ENCODE measurements at regions not wholly inside any gene's neighbourhood (a gene's known extent, or its start where the extent isn't known, plus 50 kb on each side); places are given as distances from the start of the nearest gene placed in this dataset.
"Not testable (repeated sequence)": the region's sequence is repeated elsewhere in the genome, so short reads cannot be mapped to it uniquely, and the experiment has no call there.

DNA sequence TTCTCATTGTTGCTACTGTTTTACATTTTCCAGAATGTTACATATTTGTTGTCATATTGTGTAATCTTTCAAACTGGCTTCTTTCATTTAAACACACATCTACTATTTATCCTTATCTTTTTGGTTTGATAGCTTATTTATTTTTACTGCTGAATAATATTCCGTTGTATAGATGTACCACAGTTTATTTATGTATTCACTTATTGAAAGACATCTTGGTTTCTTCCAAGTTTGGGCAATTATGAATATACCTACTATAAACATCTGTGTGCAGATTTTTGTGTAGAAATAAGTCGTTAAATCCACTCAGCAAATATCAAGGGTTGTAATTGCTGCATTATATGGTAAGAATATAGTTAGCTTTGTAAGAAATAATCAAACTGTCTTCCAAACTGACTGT, 669.2 kb downstream of the TNS3 start:
- Histone ChIP-seq H3K4me3 (no peak overlapping the region), H3K4me1 (replicated peaks in 1 of 2) (no peaks in the 10 kb centered on the region), H3K27ac (no peak overlapping the region)
- in situ Hi-C loops (cut with MboI; ENCODE audit: low pct_unique_long_range_greater_than_20kb in 2 of 9, low sequenced_read_pairs in 9 of 9, unreplicated experiment in 9 of 9) = no loop called here
- 0 to 93% (median 60%) methylated on average over 1 to 2 of the region's 2 CpGs; no CpG with 5 or more reads in 1 of the 10 experiments for WGBS, 10 experiments
- ATAC-seq (replicated peaks in 6 of 8) = no peak

GRCh38 chr7:46909601-46910051, 672.3 kb downstream of the TNS3 start:
- no peak overlapping the region for H3K27ac ChIP-seq
- 0 to 82% (median 61%) methylated on average over 1 to 7 of the region's 7 CpGs for WGBS, 10 experiments
- peak in 2 of 8 experiments; percentile 33 to 55 for ATAC-seq (replicated peaks in 6 of 8)
- H3K4me1 ChIP-seq (replicated peaks in 1 of 2) = no peaks in the 10 kb centered on the region
- in situ Hi-C loops (cut with MboI; ENCODE audit: low pct_unique_long_range_greater_than_20kb in 2 of 9, low sequenced_read_pairs in 9 of 9, unreplicated experiment in 9 of 9) = no loop called here
- H3K4me3 ChIP-seq = no peak overlapping the region

- 0 to 86% (median 33%) methylated on average over 1 of the region's 1 CpG; no CpG with 5 or more reads in 1 of the 10 experiments for WGBS, 10 experiments
- Histone ChIP-seq H3K4me1 (replicated peaks in 1 of 2) (no peaks in the 10 kb centered on the region), H3K4me3 (no peak overlapping the region), H3K27ac (no peak overlapping the region)
- ATAC-seq (replicated peaks in 6 of 8) = no peak
- in situ Hi-C loops (cut with MboI; ENCODE audit: low pct_unique_long_range_greater_than_20kb in 2 of 9, low sequenced_read_pairs in 9 of 9, unreplicated experiment in 9 of 9) = no loop called here
Observed at GRCh38 chr7:46908770-46909169, 673.1 kb downstream of the TNS3 start.

GRCh38 chr7:46904523-46904922, 677.4 kb downstream of the TNS3 start:
- H3K4me3 ChIP-seq; in situ Hi-C loops (cut with MboI; ENCODE audit: low pct_unique_long_range_greater_than_20kb in 2 of 9, low sequenced_read_pairs in 9 of 9, unreplicated experiment in 9 of 9); ATAC-seq (replicated peaks in 6 of 8); H3K4me1 ChIP-seq (replicated peaks in 1 of 2); H3K27ac ChIP-seq: not testable (repeated sequence)
- WGBS, 10 experiments = 43 to 100% (median 76%) methylated on average over 1 of the region's 1 CpG; no CpG with 5 or more reads in 4 of the 10 experiments

DNA sequence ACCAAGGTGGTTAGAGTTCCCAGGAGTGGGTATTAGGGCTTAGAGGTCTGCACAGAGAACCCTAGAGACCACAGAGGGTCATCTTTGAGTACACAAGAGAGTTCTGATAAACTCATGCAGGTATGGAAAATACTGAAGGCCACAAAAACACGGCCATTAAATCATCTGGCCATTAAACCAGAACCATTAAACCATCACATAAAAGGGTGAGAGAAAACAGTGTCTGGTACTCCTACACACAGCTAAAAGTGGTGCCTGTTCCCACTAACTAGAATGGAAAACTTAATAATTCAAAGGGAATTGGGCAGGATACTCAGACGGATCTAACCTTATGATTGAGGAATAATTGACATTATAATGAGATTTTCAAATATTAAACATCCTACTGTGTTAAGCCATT, 679.4 kb downstream of the TNS3 start:
- ATAC-seq (replicated peaks in 6 of 8) = no peak
- WGBS, 10 experiments = 33 to 100% (median 91%) methylated on average over 1 to 2 of the region's 2 CpGs; no CpG with 5 or more reads in 6 of the 10 experiments
- in situ Hi-C loops (cut with MboI; ENCODE audit: low pct_unique_long_range_greater_than_20kb in 2 of 9, low sequenced_read_pairs in 9 of 9, unreplicated experiment in 9 of 9) = no loop called here
- H3K4me3 ChIP-seq = no peak overlapping the region
- H3K4me1 ChIP-seq (replicated peaks in 1 of 2) = no peaks in the 10 kb centered on the region
- no peak overlapping the region for H3K27ac ChIP-seq

DNA sequence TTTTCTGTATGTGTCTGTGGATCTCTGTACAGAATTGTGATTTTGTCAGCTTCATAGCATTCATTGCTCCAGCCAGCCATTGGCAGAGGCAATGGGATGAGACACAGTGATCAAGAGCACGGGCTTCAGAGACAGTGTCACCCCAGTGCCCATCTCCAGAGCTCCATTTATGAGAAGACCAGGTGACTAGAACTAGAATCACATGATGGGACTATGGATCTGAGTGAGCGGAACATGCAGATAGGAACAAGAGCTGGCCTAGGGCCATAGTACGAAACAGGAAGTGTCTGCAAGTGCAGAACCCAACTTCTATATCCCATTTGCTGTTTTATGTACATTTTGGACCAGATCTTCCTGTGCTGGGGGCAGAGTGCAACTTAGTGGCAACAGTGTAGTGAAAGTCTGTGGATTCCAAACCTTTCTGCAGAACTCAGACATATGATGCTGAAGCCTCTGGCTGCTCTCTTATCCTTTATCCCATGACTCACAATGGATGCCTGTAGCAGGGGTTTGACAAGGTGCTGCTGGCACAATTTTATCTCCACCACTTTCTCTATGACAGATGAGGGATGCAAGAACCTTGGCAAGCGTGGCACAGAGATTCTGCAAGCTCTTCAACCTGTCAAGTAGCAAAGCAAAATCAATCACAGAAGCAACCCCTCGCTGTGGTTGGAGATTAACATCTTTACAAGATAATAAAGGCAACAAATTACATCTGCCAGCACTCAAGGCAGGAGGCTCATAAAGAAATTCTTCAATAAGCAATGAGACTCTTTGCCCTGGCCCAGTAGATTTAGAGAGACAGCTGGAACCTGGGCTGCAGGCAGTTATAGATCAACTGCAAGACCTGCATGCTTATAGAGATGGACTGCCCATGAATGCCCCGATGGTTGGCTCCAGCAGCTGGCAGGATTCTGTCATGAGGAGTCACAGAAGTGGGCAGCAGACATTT, 681.3 kb downstream of the TNS3 start:
- no peak overlapping the region for H3K27ac ChIP-seq
- ATAC-seq (replicated peaks in 6 of 8) = peak in 5 of 8 experiments; percentile 26 to 89 (median 45)
- 11 to 100% (median 46%) methylated on average over 1 to 4 of the region's 6 CpGs; no CpG with 5 or more reads in 3 of the 10 experiments for WGBS, 10 experiments
- no peak overlapping the region for H3K4me3 ChIP-seq
- H3K4me1 ChIP-seq (replicated peaks in 1 of 2) = no peaks in the 10 kb centered on the region
- in situ Hi-C loops (cut with MboI; ENCODE audit: low pct_unique_long_range_greater_than_20kb in 2 of 9, low sequenced_read_pairs in 9 of 9, unreplicated experiment in 9 of 9) = no loop called here

- WGBS, 10 experiments = 20 to 92% (median 67%) methylated on average over 1 to 3 of the region's 4 CpGs; no CpG with 5 or more reads in 5 of the 10 experiments
- Histone ChIP-seq H3K27ac (no peak overlapping the region), H3K4me1 (replicated peaks in 1 of 2) (no peaks in the 10 kb centered on the region), H3K4me3 (no peak overlapping the region)
- no peak for ATAC-seq (replicated peaks in 6 of 8)
- in situ Hi-C loops (cut with MboI; ENCODE audit: low pct_unique_long_range_greater_than_20kb in 2 of 9, low sequenced_read_pairs in 9 of 9, unreplicated experiment in 9 of 9) = no loop called here
Observed at GRCh38 chr7:46897381-46897780, 684.5 kb downstream of the TNS3 start.

GRCh38 chr7:46886669-46887374, 695.1 kb downstream of the TNS3 start:
- ATAC-seq (replicated peaks in 6 of 8) = no peak
- H3K27ac ChIP-seq = no peak overlapping the region
- in situ Hi-C loops (cut with MboI; ENCODE audit: low pct_unique_long_range_greater_than_20kb in 2 of 9, low sequenced_read_pairs in 9 of 9, unreplicated experiment in 9 of 9) = no loop called here
- H3K4me1 ChIP-seq (replicated peaks in 1 of 2) = no peaks in the 10 kb centered on the region
- WGBS, 10 experiments = 56 to 77% (median 67%) methylated on average over 3 to 8 of the region's 8 CpGs
- no peak overlapping the region for H3K4me3 ChIP-seq

DNA sequence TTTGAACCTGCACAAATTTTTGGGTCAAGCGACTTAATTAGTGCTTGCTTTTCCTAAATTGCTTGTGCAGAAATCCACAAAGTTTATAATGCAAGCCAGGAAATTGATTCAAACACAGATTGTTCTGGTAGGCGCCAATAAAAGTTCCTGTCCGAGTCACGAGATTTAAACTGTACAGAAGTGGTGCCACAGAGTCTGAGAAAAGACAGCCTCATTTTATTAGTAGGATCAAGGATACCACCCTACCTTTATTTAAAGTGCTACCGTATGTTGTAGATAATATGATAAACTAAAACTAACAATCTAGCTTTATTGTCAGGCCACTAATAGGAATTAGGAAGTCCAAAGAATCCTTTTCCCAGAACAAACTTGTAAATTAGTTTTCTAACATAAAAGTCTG, 696.7 kb downstream of the TNS3 start:
- in situ Hi-C loops (cut with MboI; ENCODE audit: low pct_unique_long_range_greater_than_20kb in 2 of 9, low sequenced_read_pairs in 9 of 9, unreplicated experiment in 9 of 9) = no loop called here
- no peak for ATAC-seq (replicated peaks in 6 of 8)
- H3K4me3 ChIP-seq = no peak overlapping the region
- WGBS, 10 experiments = 54 to 100% (median 84%) methylated on average over 1 to 5 of the region's 5 CpGs
- no peaks in the 10 kb centered on the region for H3K4me1 ChIP-seq (replicated peaks in 1 of 2)
- no peak overlapping the region for H3K27ac ChIP-seq

GRCh38 chr7:46881507-46882127, 700.3 kb downstream of the TNS3 start:
- Histone ChIP-seq H3K4me1 (replicated peaks in 1 of 2) (no peaks in the 10 kb centered on the region), H3K4me3 (no peak overlapping the region), H3K27ac (no peak overlapping the region)
- no peak for ATAC-seq (replicated peaks in 6 of 8)
- WGBS, 10 experiments = 78 to 100% (median 94%) methylated on average over 1 to 6 of the region's 6 CpGs; no CpG with 5 or more reads in 4 of the 10 experiments
- in situ Hi-C loops (cut with MboI; ENCODE audit: low pct_unique_long_range_greater_than_20kb in 2 of 9, low sequenced_read_pairs in 9 of 9, unreplicated experiment in 9 of 9) = no loop called here

DNA sequence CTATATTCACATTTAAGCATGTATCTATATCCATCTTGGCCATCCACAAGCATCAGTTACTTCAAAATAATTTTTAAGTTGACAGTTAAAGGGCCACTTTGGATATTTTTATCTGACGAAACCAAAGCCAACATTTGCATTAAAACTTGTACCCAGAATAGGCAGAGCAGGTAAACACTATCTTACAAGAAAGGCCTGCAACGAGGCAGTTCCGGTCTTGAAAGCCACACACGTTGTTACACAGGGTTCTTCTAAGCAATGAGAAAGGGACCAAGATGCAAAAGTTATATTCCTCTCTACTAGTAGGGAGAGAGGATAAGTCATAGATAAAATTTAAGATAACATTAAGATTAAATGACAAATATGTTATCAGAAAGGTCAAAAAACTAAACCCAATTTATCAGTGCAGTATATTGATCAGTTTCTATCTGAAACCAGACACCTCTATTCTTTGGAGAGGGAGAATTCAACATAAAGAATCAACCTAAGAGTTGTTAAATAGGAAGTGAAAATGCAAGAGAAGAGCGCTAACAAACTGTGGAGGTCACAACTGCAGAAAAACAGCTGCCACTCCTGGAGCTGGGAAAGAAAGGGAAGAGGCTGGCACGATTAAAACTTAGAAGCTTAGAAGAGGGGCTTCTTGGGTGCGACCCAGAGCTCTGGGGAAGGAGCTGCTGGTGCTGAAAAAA, 701.3 kb downstream of the TNS3 start:
- Histone ChIP-seq H3K27ac (no peak overlapping the region), H3K4me3 (no peak overlapping the region), H3K4me1 (replicated peaks in 1 of 2) (no peaks in the 10 kb centered on the region)
- ATAC-seq (replicated peaks in 6 of 8) = no peak
- 42 to 98% (median 65%) methylated on average over 2 to 7 of the region's 7 CpGs; no CpG with 5 or more reads in 1 of the 10 experiments for WGBS, 10 experiments
- in situ Hi-C loops (cut with MboI; ENCODE audit: low pct_unique_long_range_greater_than_20kb in 2 of 9, low sequenced_read_pairs in 9 of 9, unreplicated experiment in 9 of 9) = no loop called here

GRCh38 chr7:46879783-46880182, 702.1 kb downstream of the TNS3 start:
- 46 to 100% (median 85%) methylated on average over 1 to 2 of the region's 2 CpGs for WGBS, 10 experiments
- no peak overlapping the region for H3K4me3 ChIP-seq
- H3K27ac ChIP-seq = no peak overlapping the region
- in situ Hi-C loops (cut with MboI; ENCODE audit: low pct_unique_long_range_greater_than_20kb in 2 of 9, low sequenced_read_pairs in 9 of 9, unreplicated experiment in 9 of 9) = no loop called here
- H3K4me1 ChIP-seq (replicated peaks in 1 of 2) = no peaks in the 10 kb centered on the region
- ATAC-seq (replicated peaks in 6 of 8) = no peak
